RWPE2 (cell line): ENCODE measurements at regions not wholly inside any gene's neighbourhood (a gene's known extent, or its start where the extent isn't known, plus 50 kb on each side); places are given as distances from the start of the nearest gene placed in this dataset.

Experiments
- ATAC-seq: fragments of 200-7000 bp; cut with Tn5 transposase; 3 replicates; pipeline ENCODE4 v1.9.1; 2021; ENCODE audit warnings: low read depth
- DNase-seq: peaks from one replicate; pipeline ENCODE4 v3.0.0-alpha.2; 2020; ENCODE audit warnings: low spot score
- H3K27ac ChIP-seq: fragments of 450-650 bp; 2 replicates; pipeline ENCODE4 v1.5.1; 2017; ENCODE audit warnings: mild to moderate bottlenecking; ENCODE audit not compliant: poor library complexity, severe bottlenecking
- H3K27me3 ChIP-seq: fragments of 250-450 bp; sonication (Bioruptor Pico); 2 replicates; pipeline ENCODE4 v1.5.1; 2021; ENCODE audit warnings: mild to moderate bottlenecking, moderate library complexity; ENCODE audit not compliant: insufficient read depth, poor library complexity, severe bottlenecking
- H3K36me3 ChIP-seq: fragments of 250-450 bp; sonication (Bioruptor Pico); 2 replicates; pipeline ENCODE4 v1.5.1; 2020; ENCODE audit warnings: low read depth, mild to moderate bottlenecking, moderate library complexity
- H3K4me1 ChIP-seq: fragments of 250-450 bp; sonication (Bioruptor Pico); 2 replicates; pipeline ENCODE4 v1.5.1; 2021; ENCODE audit warnings: mild to moderate bottlenecking, moderate library complexity; ENCODE audit not compliant: insufficient read depth, poor library complexity, severe bottlenecking
- H3K4me3 ChIP-seq: fragments of 250-450 bp; sonication (Bioruptor Pico); 2 replicates; pipeline ENCODE4 v1.5.1; 2021; ENCODE audit warnings: mild to moderate bottlenecking, moderate library complexity; ENCODE audit not compliant: severe bottlenecking
- H3K9me3 ChIP-seq: fragments of 250-450 bp; sonication (Bioruptor Pico); 2 replicates; pipeline ENCODE4 v1.5.1; 2021; ENCODE audit warnings: mild to moderate bottlenecking, moderate library complexity; ENCODE audit not compliant: severe bottlenecking
- TF ChIP-seq, protein P1 (sequence below): fragments of 450-650 bp; IDR thresholded peaks from one replicate; pipeline ENCODE4 v1.5.1; 2017; ENCODE audit warnings: mild to moderate bottlenecking, moderate library complexity; ENCODE audit not compliant: poor library complexity, severe bottlenecking

DNA sequence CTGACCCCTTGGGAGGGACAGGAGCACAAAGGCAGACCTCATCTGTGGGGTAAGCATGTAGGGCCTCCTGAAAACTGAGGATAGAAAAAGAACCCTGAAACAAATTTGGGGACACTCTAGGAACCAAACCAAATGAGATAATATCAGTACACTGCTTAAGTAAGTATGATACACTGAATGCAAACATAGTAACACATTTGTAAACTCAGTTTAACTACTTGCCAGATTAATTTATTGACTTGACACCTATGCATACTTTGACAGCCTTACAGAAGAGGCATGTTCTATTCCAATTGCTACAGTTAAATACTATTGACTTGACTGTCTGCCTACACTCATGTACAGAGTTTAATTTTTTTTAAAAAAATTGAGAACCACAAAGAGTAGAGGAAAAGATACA lies 1070.8 kb upstream of the SEMA6A start:
- DNase-seq: no peak
- peaks cover 8% of the 10 kb centered on the region for H3K27me3 ChIP-seq
- no peak overlapping the region for H3K27ac ChIP-seq
- no peaks in the 10 kb centered on the region for H3K4me1 ChIP-seq
- no peak overlapping the region for H3K4me3 ChIP-seq
- H3K9me3 ChIP-seq: no peaks in the 10 kb centered on the region
- no peak for ATAC-seq
- no peaks in the 10 kb centered on the region for H3K36me3 ChIP-seq
- TF ChIP-seq, protein P1, sequence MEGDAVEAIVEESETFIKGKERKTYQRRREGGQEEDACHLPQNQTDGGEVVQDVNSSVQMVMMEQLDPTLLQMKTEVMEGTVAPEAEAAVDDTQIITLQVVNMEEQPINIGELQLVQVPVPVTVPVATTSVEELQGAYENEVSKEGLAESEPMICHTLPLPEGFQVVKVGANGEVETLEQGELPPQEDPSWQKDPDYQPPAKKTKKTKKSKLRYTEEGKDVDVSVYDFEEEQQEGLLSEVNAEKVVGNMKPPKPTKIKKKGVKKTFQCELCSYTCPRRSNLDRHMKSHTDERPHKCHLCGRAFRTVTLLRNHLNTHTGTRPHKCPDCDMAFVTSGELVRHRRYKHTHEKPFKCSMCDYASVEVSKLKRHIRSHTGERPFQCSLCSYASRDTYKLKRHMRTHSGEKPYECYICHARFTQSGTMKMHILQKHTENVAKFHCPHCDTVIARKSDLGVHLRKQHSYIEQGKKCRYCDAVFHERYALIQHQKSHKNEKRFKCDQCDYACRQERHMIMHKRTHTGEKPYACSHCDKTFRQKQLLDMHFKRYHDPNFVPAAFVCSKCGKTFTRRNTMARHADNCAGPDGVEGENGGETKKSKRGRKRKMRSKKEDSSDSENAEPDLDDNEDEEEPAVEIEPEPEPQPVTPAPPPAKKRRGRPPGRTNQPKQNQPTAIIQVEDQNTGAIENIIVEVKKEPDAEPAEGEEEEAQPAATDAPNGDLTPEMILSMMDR: no peak

DNA sequence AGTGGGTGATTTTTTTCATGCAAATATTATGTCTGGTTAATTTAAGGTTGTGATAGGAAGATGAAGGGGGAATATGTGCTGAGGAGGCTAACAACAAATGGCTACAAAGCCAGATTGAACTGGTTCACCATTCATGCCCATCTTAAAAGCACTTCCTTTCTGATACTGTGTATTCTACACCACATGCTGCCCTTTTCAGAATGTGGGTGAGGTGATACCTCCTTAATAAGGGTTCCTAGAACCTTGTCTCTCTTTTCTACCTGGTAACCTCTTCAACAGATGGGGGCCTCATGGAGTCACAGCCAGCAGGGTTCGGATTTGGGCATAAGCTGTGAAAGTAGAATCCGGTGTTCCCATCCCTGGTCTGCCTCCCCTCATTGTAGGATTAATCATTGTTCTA lies 1064.0 kb upstream of the SEMA6A start:
- no peaks in the 10 kb centered on the region for H3K36me3 ChIP-seq
- H3K4me3 ChIP-seq: no peak overlapping the region
- H3K9me3 ChIP-seq: no peaks in the 10 kb centered on the region
- no peak for ATAC-seq
- no peaks in the 10 kb centered on the region for H3K27me3 ChIP-seq
- H3K4me1 ChIP-seq: no peaks in the 10 kb centered on the region
- TF ChIP-seq, protein P1: no peak
- H3K27ac ChIP-seq: no peak overlapping the region
- no peak for DNase-seq

- TF ChIP-seq, protein P1: no peak
- H3K36me3 ChIP-seq: no peaks in the 10 kb centered on the region
- H3K4me3 ChIP-seq: no peak overlapping the region
- no peaks in the 10 kb centered on the region for H3K4me1 ChIP-seq
- ATAC-seq (no peak), DNase-seq (no peak)
- no peaks in the 10 kb centered on the region for H3K9me3 ChIP-seq
- H3K27ac ChIP-seq: no peak overlapping the region
- no peaks in the 10 kb centered on the region for H3K27me3 ChIP-seq
Measured at GRCh38 chr5:117633093-117633492, 1058.5 kb upstream of the SEMA6A start.

- no peak for DNase-seq
- Histone ChIP-seq H3K4me3 (no peak overlapping the region), H3K27me3 (no peaks in the 10 kb centered on the region), H3K36me3 (no peaks in the 10 kb centered on the region), H3K9me3 (peaks cover 2% of the 10 kb centered on the region), H3K27ac (no peak overlapping the region), H3K4me1 (no peaks in the 10 kb centered on the region)
- no peak for ATAC-seq
- TF ChIP-seq, protein P1: no peak
Measured at GRCh38 chr5:117624201-117624600, 1049.6 kb upstream of the SEMA6A start.

DNA sequence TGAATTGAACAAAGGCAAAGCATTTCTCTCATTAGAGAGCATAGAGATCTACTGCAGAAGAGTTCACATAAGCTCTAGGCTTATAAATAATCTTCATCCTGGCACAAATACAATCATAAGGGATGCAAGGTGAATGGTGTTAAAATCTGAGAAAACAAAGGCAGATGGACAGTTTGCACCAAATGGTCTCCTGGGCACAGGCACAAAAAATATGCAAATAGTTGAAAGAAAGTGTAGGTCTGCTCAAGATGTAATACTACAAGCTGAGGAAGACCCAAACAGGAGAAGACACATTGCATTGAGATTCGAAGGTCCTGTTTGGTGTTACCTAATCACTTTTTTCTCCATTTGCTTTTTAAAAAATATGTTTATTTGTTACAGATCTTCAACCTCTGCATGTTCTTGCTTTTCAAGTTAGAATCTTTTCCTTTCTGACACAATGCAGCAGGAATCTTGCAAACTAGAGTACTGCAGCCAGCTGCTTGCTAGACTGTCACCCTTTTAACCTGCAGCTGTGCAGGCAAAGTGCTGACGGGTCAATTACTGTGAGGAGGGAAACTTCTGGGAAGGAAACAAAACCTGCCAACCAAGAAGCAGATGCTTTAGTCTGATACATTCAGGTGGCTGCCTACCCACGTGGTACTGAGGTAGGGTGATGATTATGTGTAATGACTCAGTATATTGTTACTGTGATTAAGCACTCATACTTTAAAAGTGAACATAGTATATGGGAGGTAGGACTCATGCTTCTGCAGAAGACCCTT lies 1048.6 kb upstream of the SEMA6A start:
- DNase-seq: no peak

More for the DNA sequence above, 1048.6 kb upstream of the SEMA6A start:
- H3K27ac ChIP-seq: no peak overlapping the region
- no peaks in the 10 kb centered on the region for H3K4me1 ChIP-seq
- no peak overlapping the region for H3K4me3 ChIP-seq
- TF ChIP-seq, protein P1: no peak
- H3K27me3 ChIP-seq: no peaks in the 10 kb centered on the region
- ATAC-seq: peak; percentile 49; the same call in 1 of the 3 replicates
- no peaks in the 10 kb centered on the region for H3K36me3 ChIP-seq
- peaks cover 2% of the 10 kb centered on the region for H3K9me3 ChIP-seq
